ENCODE measurements at regions not wholly inside any gene's neighbourhood (a gene's known extent, or its start where the extent isn't known, plus 50 kb on each side); places are given as distances from the start of the nearest gene placed in this dataset.

DNA sequence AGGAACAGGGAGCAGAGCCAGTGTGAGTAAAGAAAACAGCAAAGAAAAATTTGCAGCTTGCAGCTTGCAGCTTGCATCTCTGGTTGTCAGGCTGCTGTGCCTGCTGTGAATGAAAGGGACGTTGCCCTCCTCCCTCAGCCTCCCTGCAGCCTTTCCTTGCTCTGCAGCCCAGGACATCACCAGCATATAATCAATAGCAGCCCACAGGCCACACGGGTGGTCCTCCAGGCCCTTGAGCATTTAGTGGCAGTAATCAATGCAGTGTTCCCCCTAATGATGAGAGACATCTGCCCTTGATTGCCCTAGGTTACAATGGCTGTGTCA, 122.2 kb upstream of the TACR1 start:
- no peak overlapping the region for H3K27ac ChIP-seq (ENCODE audit: insufficient read depth, low read length)
- H3K4me3 ChIP-seq (replicated peaks in 1 of 4; ENCODE audit: control extremely low read depth in 1 of 4, insufficient read depth in 1 of 4, low read depth in 3 of 4, low read length in 4 of 4) = no peak overlapping the region
- no peak overlapping the region for H3K4me2 ChIP-seq (ENCODE audit: extremely low read depth, insufficient read depth, low read length)
- no peak for TF ChIP-seq EZH2 (IDR thresholded peaks at IDR 0.05; ENCODE audit: low read length, missing control alignments)
- TF ChIP-seq, protein P1, sequence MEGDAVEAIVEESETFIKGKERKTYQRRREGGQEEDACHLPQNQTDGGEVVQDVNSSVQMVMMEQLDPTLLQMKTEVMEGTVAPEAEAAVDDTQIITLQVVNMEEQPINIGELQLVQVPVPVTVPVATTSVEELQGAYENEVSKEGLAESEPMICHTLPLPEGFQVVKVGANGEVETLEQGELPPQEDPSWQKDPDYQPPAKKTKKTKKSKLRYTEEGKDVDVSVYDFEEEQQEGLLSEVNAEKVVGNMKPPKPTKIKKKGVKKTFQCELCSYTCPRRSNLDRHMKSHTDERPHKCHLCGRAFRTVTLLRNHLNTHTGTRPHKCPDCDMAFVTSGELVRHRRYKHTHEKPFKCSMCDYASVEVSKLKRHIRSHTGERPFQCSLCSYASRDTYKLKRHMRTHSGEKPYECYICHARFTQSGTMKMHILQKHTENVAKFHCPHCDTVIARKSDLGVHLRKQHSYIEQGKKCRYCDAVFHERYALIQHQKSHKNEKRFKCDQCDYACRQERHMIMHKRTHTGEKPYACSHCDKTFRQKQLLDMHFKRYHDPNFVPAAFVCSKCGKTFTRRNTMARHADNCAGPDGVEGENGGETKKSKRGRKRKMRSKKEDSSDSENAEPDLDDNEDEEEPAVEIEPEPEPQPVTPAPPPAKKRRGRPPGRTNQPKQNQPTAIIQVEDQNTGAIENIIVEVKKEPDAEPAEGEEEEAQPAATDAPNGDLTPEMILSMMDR (conservative IDR thresholded peaks at IDR 0.05 in 1 of 2, IDR thresholded peaks at IDR 0.05 in 1 of 2; ENCODE audit: low read depth in 1 of 2, low read length in 2 of 2) = no peak
- no peaks in the 10 kb centered on the region for H3K79me2 ChIP-seq (ENCODE audit: control insufficient read depth, insufficient read depth, low read length)
- no peaks in the 10 kb centered on the region for H3K4me1 ChIP-seq (ENCODE audit: control insufficient read depth, extremely low read depth, insufficient read depth, low read length)
- H3K27me3 ChIP-seq (ENCODE audit: control insufficient read depth, insufficient read depth, low read length) = no peaks in the 10 kb centered on the region
- H4K20me1 ChIP-seq (ENCODE audit: control insufficient read depth, extremely low read depth, insufficient read depth, low read length) = no peaks in the 10 kb centered on the region
- DNase-seq (ENCODE audit: low read depth in 2 of 2) = no peak
- H3K9ac ChIP-seq (ENCODE audit: insufficient read depth, low read length) = no peak overlapping the region
- H3K36me3 ChIP-seq (ENCODE audit: control insufficient read depth, insufficient read depth, low read length) = no peaks in the 10 kb centered on the region
- H3K9me3 ChIP-seq (ENCODE audit: control insufficient read depth, insufficient read depth, low read depth, low read length) = no peaks in the 10 kb centered on the region
- H2AFZ ChIP-seq (ENCODE audit: low read length) = no peak overlapping the region

DNA sequence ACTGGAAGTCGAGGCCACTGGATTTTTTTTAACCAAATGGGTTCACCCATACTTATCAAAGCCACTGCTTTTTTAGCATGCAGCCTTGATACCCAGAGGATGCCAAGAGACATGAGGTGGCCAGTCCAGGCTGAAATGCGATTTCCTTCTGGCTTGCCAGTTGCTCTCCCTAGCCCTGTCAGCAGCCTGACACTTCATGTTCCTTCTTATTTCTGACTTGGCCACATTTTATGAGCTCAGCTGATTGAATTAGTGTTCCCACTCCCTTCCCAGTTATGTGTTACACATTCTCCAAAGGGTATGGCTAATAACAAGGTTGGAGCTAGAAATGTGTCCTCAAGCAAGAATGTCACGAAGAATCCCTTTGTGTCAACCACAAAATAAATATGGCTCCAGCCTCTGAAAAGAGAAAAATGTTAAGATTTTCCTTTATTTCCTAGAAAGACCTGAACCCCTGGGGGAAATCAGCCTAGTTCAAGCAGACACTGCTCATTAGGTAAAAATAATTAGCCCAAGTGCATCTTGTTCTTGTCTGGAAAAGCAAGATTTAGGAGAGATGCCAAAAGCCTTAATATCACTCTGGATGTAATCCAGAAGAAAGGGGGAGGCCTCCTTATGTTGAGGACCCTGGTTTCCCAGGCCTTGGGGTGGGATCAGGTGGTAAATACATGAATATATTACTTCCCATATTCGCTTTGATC, 121.7 kb upstream of the TACR1 start:
- Histone ChIP-seq H3K4me2 (ENCODE audit: extremely low read depth, insufficient read depth, low read length) (no peak overlapping the region), H3K9ac (ENCODE audit: insufficient read depth, low read length) (no peak overlapping the region)
- no peak for DNase-seq (ENCODE audit: low read depth in 2 of 2)

DNA sequence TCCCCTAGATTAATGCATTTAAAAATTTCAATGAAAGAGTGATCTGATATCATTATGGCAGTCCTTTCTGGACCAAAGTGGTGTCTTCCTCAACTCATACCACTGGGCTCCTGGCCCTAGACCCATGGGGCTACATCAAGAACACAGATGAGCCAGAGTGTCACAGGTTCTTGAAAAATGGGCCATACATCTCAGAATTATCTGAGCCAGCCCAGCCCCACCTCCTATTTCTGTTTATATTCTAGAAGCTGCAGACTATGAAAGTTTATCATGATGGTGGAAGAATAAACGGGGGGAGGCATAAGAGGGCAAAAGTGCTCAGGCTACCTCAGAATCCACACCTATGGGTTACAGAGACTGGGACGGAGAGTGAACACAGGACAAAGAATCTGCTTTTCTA, 120.6 kb upstream of the TACR1 start:
- TF ChIP-seq EZH2 (IDR thresholded peaks at IDR 0.05; ENCODE audit: low read length, missing control alignments) = no peak
- TF ChIP-seq, protein P1 (conservative IDR thresholded peaks at IDR 0.05 in 1 of 2, IDR thresholded peaks at IDR 0.05 in 1 of 2; ENCODE audit: low read depth in 1 of 2, low read length in 2 of 2) = no peak
- H3K79me2 ChIP-seq (ENCODE audit: control insufficient read depth, insufficient read depth, low read length) = no peaks in the 10 kb centered on the region
- H3K4me1 ChIP-seq (ENCODE audit: control insufficient read depth, extremely low read depth, insufficient read depth, low read length) = no peaks in the 10 kb centered on the region
- H3K9ac ChIP-seq (ENCODE audit: insufficient read depth, low read length) = no peak overlapping the region
- no peak overlapping the region for H3K27ac ChIP-seq (ENCODE audit: insufficient read depth, low read length)
- no peak overlapping the region for H3K4me2 ChIP-seq (ENCODE audit: extremely low read depth, insufficient read depth, low read length)
- H3K36me3 ChIP-seq (ENCODE audit: control insufficient read depth, insufficient read depth, low read length) = no peaks in the 10 kb centered on the region
- H3K27me3 ChIP-seq (ENCODE audit: control insufficient read depth, insufficient read depth, low read length) = no peaks in the 10 kb centered on the region
- no peak overlapping the region for H2AFZ ChIP-seq (ENCODE audit: low read length)
- no peaks in the 10 kb centered on the region for H4K20me1 ChIP-seq (ENCODE audit: control insufficient read depth, extremely low read depth, insufficient read depth, low read length)
- no peak overlapping the region for H3K4me3 ChIP-seq (replicated peaks in 1 of 4; ENCODE audit: control extremely low read depth in 1 of 4, insufficient read depth in 1 of 4, low read depth in 3 of 4, low read length in 4 of 4)
- no peaks in the 10 kb centered on the region for H3K9me3 ChIP-seq (ENCODE audit: control insufficient read depth, insufficient read depth, low read depth, low read length)
- DNase-seq (ENCODE audit: low read depth in 2 of 2) = no peak

More for the DNA sequence above, 121.7 kb upstream of the TACR1 start:
- H3K4me3 ChIP-seq (replicated peaks in 1 of 4; ENCODE audit: control extremely low read depth in 1 of 4, insufficient read depth in 1 of 4, low read depth in 3 of 4, low read length in 4 of 4) = no peak overlapping the region
- H2AFZ ChIP-seq (ENCODE audit: low read length) = no peak overlapping the region
- H3K79me2 ChIP-seq (ENCODE audit: control insufficient read depth, insufficient read depth, low read length) = no peaks in the 10 kb centered on the region
- no peaks in the 10 kb centered on the region for H3K4me1 ChIP-seq (ENCODE audit: control insufficient read depth, extremely low read depth, insufficient read depth, low read length)
- H3K36me3 ChIP-seq (ENCODE audit: control insufficient read depth, insufficient read depth, low read length) = no peaks in the 10 kb centered on the region
- no peaks in the 10 kb centered on the region for H4K20me1 ChIP-seq (ENCODE audit: control insufficient read depth, extremely low read depth, insufficient read depth, low read length)
- no peak overlapping the region for H3K27ac ChIP-seq (ENCODE audit: insufficient read depth, low read length)
- no peak for TF ChIP-seq EZH2 (IDR thresholded peaks at IDR 0.05; ENCODE audit: low read length, missing control alignments)
- TF ChIP-seq, protein P1 (conservative IDR thresholded peaks at IDR 0.05 in 1 of 2, IDR thresholded peaks at IDR 0.05 in 1 of 2; ENCODE audit: low read depth in 1 of 2, low read length in 2 of 2) = no peak
- no peaks in the 10 kb centered on the region for H3K9me3 ChIP-seq (ENCODE audit: control insufficient read depth, insufficient read depth, low read depth, low read length)
- H3K27me3 ChIP-seq (ENCODE audit: control insufficient read depth, insufficient read depth, low read length) = no peaks in the 10 kb centered on the region

Measured in fibroblast of lung (primary cell).